ENCODE measurements at regions not wholly inside any gene's neighbourhood (a gene's known extent, or its start where the extent isn't known, plus 50 kb on each side); places are given as distances from the start of the nearest gene placed in this dataset.

GRCh38 chr21:31553926-31554325 lies 105.6 kb upstream of the SOD1 start:
- Histone ChIP-seq H3K79me2 (ENCODE audit: control insufficient read depth, insufficient read depth, low read length) (peaks cover 37% of the 10 kb centered on the region), H3K4me2 (ENCODE audit: low read length) (no peak overlapping the region), H3K23ac (ENCODE audit: low read length) (no peak overlapping the region), H4K8ac (ENCODE audit: low read depth, low read length) (no peak overlapping the region), H3K27ac (ENCODE audit: low read depth, low read length) (peak overlapping the region; percentile 29), H3K79me1 (ENCODE audit: low read length) (peaks cover 9% of the 10 kb centered on the region), H3K27me3 (ENCODE audit: insufficient read depth, low read length, poor library complexity) (no peaks in the 10 kb centered on the region), H3K36me3 (ENCODE audit: control insufficient read depth, insufficient read depth, low read length) (no peaks in the 10 kb centered on the region), H3K18ac (ENCODE audit: low read length) (peak overlapping the region; percentile 34), H4K5ac (ENCODE audit: low read length) (no peak overlapping the region), H3K4ac (ENCODE audit: low read depth, low read length) (no peak overlapping the region), H3K9ac (ENCODE audit: low read length) (peak overlapping the region; percentile 18), H3K4me1 (ENCODE audit: control insufficient read depth, low read depth, low read length) (peaks cover 21% of the 10 kb centered on the region), H3K4me3 (ENCODE audit: low read length) (no peak overlapping the region), H2BK5ac (ENCODE audit: low read length) (peak overlapping the region; percentile 24), H2AK5ac (ENCODE audit: low read length) (peak overlapping the region; percentile 0), H3K56ac (ENCODE audit: low read length) (peak overlapping the region; percentile 19), H2BK120ac (ENCODE audit: low read depth, low read length) (no peak overlapping the region), H2BK15ac (replicated peaks; ENCODE audit: low read depth) (no peak overlapping the region)
- WGBS (ENCODE audit: extremely low coverage, insufficient coverage, low lambda C conversion rate) = no CpG with 5 or more reads among the region's 4 CpGs
- DNase-seq = peak; percentile 43

- H2AK5ac ChIP-seq (ENCODE audit: low read length) = peak overlapping the region; percentile 0
- H4K5ac ChIP-seq (ENCODE audit: low read length) = no peak overlapping the region
- no peak overlapping the region for H3K4me2 ChIP-seq (ENCODE audit: low read length)
- no peak for DNase-seq
- H3K36me3 ChIP-seq (ENCODE audit: control insufficient read depth, insufficient read depth, low read length) = no peaks in the 10 kb centered on the region
- H4K8ac ChIP-seq (ENCODE audit: low read depth, low read length) = no peak overlapping the region
- H3K79me2 ChIP-seq (ENCODE audit: control insufficient read depth, insufficient read depth, low read length) = peaks cover 40% of the 10 kb centered on the region
- peak overlapping the region; percentile 19 for H3K56ac ChIP-seq (ENCODE audit: low read length)
- peaks cover 21% of the 10 kb centered on the region for H3K4me1 ChIP-seq (ENCODE audit: control insufficient read depth, low read depth, low read length)
- peak overlapping the region; percentile 18 for H3K9ac ChIP-seq (ENCODE audit: low read length)
- H3K4ac ChIP-seq (ENCODE audit: low read depth, low read length) = no peak overlapping the region
- peak overlapping the region; percentile 29 for H3K27ac ChIP-seq (ENCODE audit: low read depth, low read length)
- peak overlapping the region; percentile 24 for H2BK5ac ChIP-seq (ENCODE audit: low read length)
- no peaks in the 10 kb centered on the region for H3K27me3 ChIP-seq (ENCODE audit: insufficient read depth, low read length, poor library complexity)
- peak overlapping the region; percentile 25 for H3K18ac ChIP-seq (ENCODE audit: low read length)
- H3K4me3 ChIP-seq (ENCODE audit: low read length) = no peak overlapping the region
- no peak overlapping the region for H2BK120ac ChIP-seq (ENCODE audit: low read depth, low read length)
- no CpG with 5 or more reads among the region's 5 CpGs for WGBS (ENCODE audit: extremely low coverage, insufficient coverage, low lambda C conversion rate)
- no peak overlapping the region for H3K23ac ChIP-seq (ENCODE audit: low read length)
- H3K79me1 ChIP-seq (ENCODE audit: low read length) = peaks cover 12% of the 10 kb centered on the region
- H2BK15ac ChIP-seq (replicated peaks; ENCODE audit: low read depth) = no peak overlapping the region
These were observed 106.0 kb upstream of the SOD1 start for GRCh38 chr21:31553461-31553860.

GRCh38 chr21:31552826-31553225 lies 106.7 kb upstream of the SOD1 start:
- Histone ChIP-seq H4K8ac (ENCODE audit: low read depth, low read length) (no peak overlapping the region), H3K23ac (ENCODE audit: low read length) (no peak overlapping the region)

GRCh38 chr21:31550070-31550469 lies 109.4 kb upstream of the SOD1 start:
- no CpG with 5 or more reads among the region's 7 CpGs for WGBS (ENCODE audit: extremely low coverage, insufficient coverage, low lambda C conversion rate)
- DNase-seq = no peak

More at GRCh38 chr21:31552826-31553225, 106.7 kb upstream of the SOD1 start:
- H3K56ac ChIP-seq (ENCODE audit: low read length) = no peak overlapping the region
- WGBS (ENCODE audit: extremely low coverage, insufficient coverage, low lambda C conversion rate) = no CpG with 5 or more reads among the region's 3 CpGs
- no peaks in the 10 kb centered on the region for H3K27me3 ChIP-seq (ENCODE audit: insufficient read depth, low read length, poor library complexity)
- H3K9ac ChIP-seq (ENCODE audit: low read length) = no peak overlapping the region
- H4K5ac ChIP-seq (ENCODE audit: low read length) = no peak overlapping the region
- H3K79me2 ChIP-seq (ENCODE audit: control insufficient read depth, insufficient read depth, low read length) = peaks cover 42% of the 10 kb centered on the region
- H3K36me3 ChIP-seq (ENCODE audit: control insufficient read depth, insufficient read depth, low read length) = no peaks in the 10 kb centered on the region
- H2BK120ac ChIP-seq (ENCODE audit: low read depth, low read length) = no peak overlapping the region
- DNase-seq = no peak
- no peak overlapping the region for H2BK5ac ChIP-seq (ENCODE audit: low read length)
- no peak overlapping the region for H2AK5ac ChIP-seq (ENCODE audit: low read length)
- no peak overlapping the region for H3K4me2 ChIP-seq (ENCODE audit: low read length)
- H3K79me1 ChIP-seq (ENCODE audit: low read length) = peaks cover 12% of the 10 kb centered on the region
- H3K18ac ChIP-seq (ENCODE audit: low read length) = no peak overlapping the region
- no peak overlapping the region for H2BK15ac ChIP-seq (replicated peaks; ENCODE audit: low read depth)
- H3K4me3 ChIP-seq (ENCODE audit: low read length) = no peak overlapping the region
- no peak overlapping the region for H3K27ac ChIP-seq (ENCODE audit: low read depth, low read length)
- peaks cover 21% of the 10 kb centered on the region for H3K4me1 ChIP-seq (ENCODE audit: control insufficient read depth, low read depth, low read length)
- no peak overlapping the region for H3K4ac ChIP-seq (ENCODE audit: low read depth, low read length)

GRCh38 chr21:31548688-31549087 lies 110.8 kb upstream of the SOD1 start:
- Histone ChIP-seq H3K79me2 (ENCODE audit: control insufficient read depth, insufficient read depth, low read length) (peaks cover 39% of the 10 kb centered on the region), H3K27me3 (ENCODE audit: insufficient read depth, low read length, poor library complexity) (no peaks in the 10 kb centered on the region), H3K18ac (ENCODE audit: low read length) (no peak overlapping the region)

More at GRCh38 chr21:31550070-31550469, 109.4 kb upstream of the SOD1 start:
- Histone ChIP-seq H3K23ac (ENCODE audit: low read length) (no peak overlapping the region), H3K18ac (ENCODE audit: low read length) (no peak overlapping the region), H3K4me3 (ENCODE audit: low read length) (no peak overlapping the region), H4K8ac (ENCODE audit: low read depth, low read length) (no peak overlapping the region), H3K36me3 (ENCODE audit: control insufficient read depth, insufficient read depth, low read length) (no peaks in the 10 kb centered on the region), H2BK5ac (ENCODE audit: low read length) (no peak overlapping the region), H3K4me1 (ENCODE audit: control insufficient read depth, low read depth, low read length) (peaks cover 12% of the 10 kb centered on the region), H3K79me1 (ENCODE audit: low read length) (peaks cover 12% of the 10 kb centered on the region), H3K27ac (ENCODE audit: low read depth, low read length) (no peak overlapping the region), H3K4me2 (ENCODE audit: low read length) (no peak overlapping the region), H3K27me3 (ENCODE audit: insufficient read depth, low read length, poor library complexity) (no peaks in the 10 kb centered on the region), H2BK120ac (ENCODE audit: low read depth, low read length) (no peak overlapping the region), H4K5ac (ENCODE audit: low read length) (no peak overlapping the region), H3K79me2 (ENCODE audit: control insufficient read depth, insufficient read depth, low read length) (peaks cover 41% of the 10 kb centered on the region), H3K9ac (ENCODE audit: low read length) (no peak overlapping the region), H2BK15ac (replicated peaks; ENCODE audit: low read depth) (no peak overlapping the region), H3K56ac (ENCODE audit: low read length) (no peak overlapping the region), H3K4ac (ENCODE audit: low read depth, low read length) (no peak overlapping the region), H2AK5ac (ENCODE audit: low read length) (no peak overlapping the region)

More at GRCh38 chr21:31548688-31549087, 110.8 kb upstream of the SOD1 start:
- H3K9ac ChIP-seq (ENCODE audit: low read length) = no peak overlapping the region
- no peak overlapping the region for H3K56ac ChIP-seq (ENCODE audit: low read length)
- H3K36me3 ChIP-seq (ENCODE audit: control insufficient read depth, insufficient read depth, low read length) = no peaks in the 10 kb centered on the region
- WGBS (ENCODE audit: extremely low coverage, insufficient coverage, low lambda C conversion rate) = no CpG with 5 or more reads among the region's 3 CpGs
- H3K23ac ChIP-seq (ENCODE audit: low read length) = no peak overlapping the region
- H3K4me3 ChIP-seq (ENCODE audit: low read length) = no peak overlapping the region
- no peak overlapping the region for H2BK120ac ChIP-seq (ENCODE audit: low read depth, low read length)
- H4K5ac ChIP-seq (ENCODE audit: low read length) = no peak overlapping the region
- H2BK5ac ChIP-seq (ENCODE audit: low read length) = no peak overlapping the region
- no peak overlapping the region for H2AK5ac ChIP-seq (ENCODE audit: low read length)
- no peak overlapping the region for H3K4ac ChIP-seq (ENCODE audit: low read depth, low read length)
- no peak overlapping the region for H2BK15ac ChIP-seq (replicated peaks; ENCODE audit: low read depth)
- no peak for DNase-seq
- H3K27ac ChIP-seq (ENCODE audit: low read depth, low read length) = no peak overlapping the region
- no peak overlapping the region for H4K8ac ChIP-seq (ENCODE audit: low read depth, low read length)
- no peak overlapping the region for H3K4me2 ChIP-seq (ENCODE audit: low read length)
- peaks cover 12% of the 10 kb centered on the region for H3K79me1 ChIP-seq (ENCODE audit: low read length)
- H3K4me1 ChIP-seq (ENCODE audit: control insufficient read depth, low read depth, low read length) = peaks cover 8% of the 10 kb centered on the region

All from mesendoderm (in vitro differentiated cells).